GM23338 (cell line): ENCODE measurements at regions not wholly inside any gene's neighbourhood (a gene's known extent, or its start where the extent isn't known, plus 50 kb on each side); places are given as distances from the start of the nearest gene placed in this dataset.

Experiments used
- ATAC-seq: fragments of 200-7000 bp; cut with Tn5 transposase; 3 replicates; pipeline ENCODE4 v1.9.1; 2020
- DNase-seq: peaks from one replicate; pipeline ENCODE4 v3.0.0-alpha.2; 2015; ENCODE audit warnings: low spot score
- H2AFZ ChIP-seq: fragments of 200-600 bp; sonication (generic); 2 replicates; pipeline ENCODE4 v1.8.0; 2016; ENCODE audit warnings: antibody characterized with exemption, mild to moderate bottlenecking, moderate library complexity
- H3F3A ChIP-seq: fragments of 200-600 bp; sonication (generic); replicated peaks from 2 replicates; pipeline ENCODE4 v1.8.0; 2017; ENCODE audit warnings: antibody characterized with exemption, mixed run types, low read depth
- H3K27ac ChIP-seq: fragments of 200-600 bp; sonication (generic); 2 replicates; pipeline ENCODE4 v1.6.1; 2016; ENCODE audit warnings: low read depth
- H3K27me3 ChIP-seq: fragments of 200-600 bp; sonication (generic); 2 replicates; pipeline ENCODE4 v1.8.0; 2016; ENCODE audit warnings: mild to moderate bottlenecking, mixed run types, moderate library complexity; ENCODE audit not compliant: insufficient read depth
- H3K36me3 ChIP-seq: fragments of 200-600 bp; sonication (generic); 2 replicates; pipeline ENCODE4 v1.8.0; 2016; ENCODE audit warnings: mild to moderate bottlenecking; ENCODE audit not compliant: insufficient read depth
- H3K4me1 ChIP-seq: fragments of 200-600 bp; sonication (generic); 2 replicates; pipeline ENCODE4 v1.8.0; 2016; ENCODE audit warnings: mild to moderate bottlenecking, moderate library complexity; ENCODE audit not compliant: insufficient read depth
- H3K4me2 ChIP-seq: fragments of 200-600 bp; sonication (generic); 2 replicates; pipeline ENCODE4 v1.7.1; 2017; ENCODE audit warnings: mixed run types
- H3K4me3 ChIP-seq: fragments of 200-600 bp; sonication (generic); 2 replicates; pipeline ENCODE4 v1.6.1; 2016; ENCODE audit warnings: mixed run types
- H3K79me2 ChIP-seq: fragments of 200-600 bp; sonication (generic); replicated peaks from 2 replicates; pipeline ENCODE4 v1.8.0; 2017; ENCODE audit warnings: mild to moderate bottlenecking; ENCODE audit not compliant: insufficient read depth
- H3K9me2 ChIP-seq: fragments of 200-600 bp; sonication (generic); 2 replicates; pipeline ENCODE4 v1.8.0; 2017; ENCODE audit not compliant: insufficient read depth
- H4K20me1 ChIP-seq: fragments of 200-600 bp; sonication (generic); replicated peaks from 2 replicates; pipeline ENCODE4 v1.8.0; 2017; ENCODE audit warnings: mild to moderate bottlenecking; ENCODE audit not compliant: insufficient read depth
- H3K27ac Mint-ChIP-seq: 2 replicates; pipeline ENCODE4 v1.8.0; 2020; ENCODE audit warnings: inconsistent platforms, mild to moderate bottlenecking, moderate library complexity, mixed read lengths
- H3K27me3 Mint-ChIP-seq: 3 replicates; pipeline ENCODE4 v1.8.0; 2022; ENCODE audit warnings: low read depth, mild to moderate bottlenecking, moderate library complexity, mixed read lengths, inconsistent platforms; ENCODE audit not compliant: insufficient read depth, poor library complexity
- H3K36me3 Mint-ChIP-seq: 3 replicates; pipeline ENCODE4 v1.8.0; 2021; ENCODE audit warnings: low read depth, mild to moderate bottlenecking, inconsistent platforms, moderate library complexity, mixed read lengths
- H3K4me1 Mint-ChIP-seq: 3 replicates; pipeline ENCODE4 v1.8.0; 2020; ENCODE audit warnings: mild to moderate bottlenecking, inconsistent platforms, mixed read lengths
- H3K4me3 Mint-ChIP-seq: 3 replicates; pipeline ENCODE4 v1.8.0; 2021; ENCODE audit warnings: moderate library complexity, mild to moderate bottlenecking, inconsistent platforms, mixed read lengths
- H3K9me3 Mint-ChIP-seq: 3 replicates; pipeline ENCODE4 v1.8.0; 2020; ENCODE audit warnings: moderate library complexity, mild to moderate bottlenecking, inconsistent platforms, mixed read lengths
- CREB1 ChIP-seq: fragments of 250-450 bp; sonication (Bioruptor Pico); IDR thresholded peaks from 2 replicates; pipeline ENCODE4 v1.5.0; 2020; ENCODE audit warnings: low read depth, mild to moderate bottlenecking, moderate library complexity
- ETS1 ChIP-seq: IDR thresholded peaks from 2 replicates; pipeline ENCODE4 v1.6.1; 2016; ENCODE audit warnings: antibody characterized with exemption
- EZH2 ChIP-seq: fragments of 200-600 bp; sonication (generic); IDR thresholded peaks from one replicate; pipeline ENCODE4 v1.8.0; 2017; ENCODE audit warnings: antibody characterized with exemption, mild to moderate bottlenecking, low read depth; ENCODE audit not compliant: unreplicated experiment
- EZH2phosphoT487 ChIP-seq: fragments of 200-600 bp; sonication (generic); IDR thresholded peaks from one replicate; pipeline ENCODE4 v1.8.1; 2018; ENCODE audit warnings: antibody characterized with exemption; ENCODE audit not compliant: unreplicated experiment
- JUNB ChIP-seq: IDR thresholded peaks from one replicate; pipeline ENCODE4 v1.6.1; 2016; ENCODE audit warnings: antibody characterized with exemption; ENCODE audit not compliant: unreplicated experiment
- NANOG ChIP-seq: IDR thresholded peaks from 2 replicates; pipeline ENCODE4 v1.6.1; 2016; ENCODE audit warnings: antibody characterized with exemption, borderline replicate concordance
- POLR2AphosphoS5 ChIP-seq: IDR thresholded peaks from 2 replicates; pipeline ENCODE4 v1.6.1; 2016; ENCODE audit warnings: antibody characterized with exemption, low read depth
- REST ChIP-seq: IDR thresholded peaks from one replicate; pipeline ENCODE4 v1.6.1; 2018; ENCODE audit warnings: antibody characterized with exemption; ENCODE audit not compliant: unreplicated experiment
- STAT1 ChIP-seq: IDR thresholded peaks from one replicate; pipeline ENCODE4 v1.6.1; 2016; ENCODE audit warnings: antibody characterized with exemption; ENCODE audit not compliant: unreplicated experiment
- ZNF114 ChIP-seq: fragments of 250-450 bp; sonication (Bioruptor Pico); IDR thresholded peaks from 2 replicates; pipeline ENCODE4 v1.5.0; 2020; ENCODE audit warnings: mild to moderate bottlenecking, moderate library complexity
- ZNF331 ChIP-seq: fragments of 250-450 bp; sonication (Bioruptor Pico); IDR thresholded peaks from 2 replicates; pipeline ENCODE4 v1.5.0; 2020; ENCODE audit warnings: low read depth, mild to moderate bottlenecking, moderate library complexity
- TF ChIP-seq, protein P1 (sequence below), 2 experiments: fragments of 200-600 bp in 1 of 2; sonication (generic) in 1 of 2; conservative IDR thresholded peaks; 2 replicates each; pipeline versions ENCODE4 v1.5.1 to v1.6.1; 2016 to 2017; ENCODE audit warnings: antibody characterized with exemption in 2 of 2, low read depth in 2 of 2, mild to moderate bottlenecking in 2 of 2, moderate library complexity in 1 of 2
- TF ChIP-seq, protein P2 (sequence below): fragments of 250-450 bp; sonication (Bioruptor Pico); IDR thresholded peaks from 2 replicates; pipeline ENCODE4 v1.5.0; 2020; ENCODE audit warnings: mild to moderate bottlenecking, moderate library complexity

DNA sequence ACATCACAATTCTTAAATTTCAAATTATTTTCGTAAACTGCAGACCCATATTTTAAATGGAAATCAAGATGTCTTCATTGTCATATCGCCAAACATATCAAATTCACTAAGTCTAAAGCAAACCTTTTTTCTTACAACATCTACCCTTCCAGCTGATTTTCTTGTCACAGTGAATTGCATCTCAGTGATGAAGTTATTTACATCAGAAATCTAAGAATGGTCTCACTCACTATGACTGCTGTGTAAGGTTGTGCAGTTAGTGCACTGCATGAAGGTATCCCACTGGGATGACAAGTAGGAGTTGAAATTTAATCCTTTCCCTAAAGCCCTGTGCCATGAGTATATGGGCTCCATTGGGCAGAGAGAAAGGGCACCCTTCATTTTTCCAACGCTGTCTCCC is 399.4 kb upstream of the ITGA1 start:
- DNase-seq (no peak), ATAC-seq (no peak)
- Histone ChIP-seq H4K20me1 (no peaks in the 10 kb centered on the region), H3K4me3 (no peak overlapping the region), H3K4me2 (no peak overlapping the region), H3K27me3 (no peaks in the 10 kb centered on the region), H3K36me3 (no peaks in the 10 kb centered on the region), H3K9me2 (no peaks in the 10 kb centered on the region), H3K79me2 (no peaks in the 10 kb centered on the region), H3F3A (no peaks in the 10 kb centered on the region), H2AFZ (no peak overlapping the region), H3K4me1 (no peaks in the 10 kb centered on the region; the same call in 1 of the 2 replicates), H3K27ac (no peak overlapping the region)
- TF ChIP-seq CREB1 (CRISPR knock-in tag): no peak
- TF ChIP-seq ZNF331: no peak
- no peak for TF ChIP-seq EZH2
- TF ChIP-seq, protein P1, sequence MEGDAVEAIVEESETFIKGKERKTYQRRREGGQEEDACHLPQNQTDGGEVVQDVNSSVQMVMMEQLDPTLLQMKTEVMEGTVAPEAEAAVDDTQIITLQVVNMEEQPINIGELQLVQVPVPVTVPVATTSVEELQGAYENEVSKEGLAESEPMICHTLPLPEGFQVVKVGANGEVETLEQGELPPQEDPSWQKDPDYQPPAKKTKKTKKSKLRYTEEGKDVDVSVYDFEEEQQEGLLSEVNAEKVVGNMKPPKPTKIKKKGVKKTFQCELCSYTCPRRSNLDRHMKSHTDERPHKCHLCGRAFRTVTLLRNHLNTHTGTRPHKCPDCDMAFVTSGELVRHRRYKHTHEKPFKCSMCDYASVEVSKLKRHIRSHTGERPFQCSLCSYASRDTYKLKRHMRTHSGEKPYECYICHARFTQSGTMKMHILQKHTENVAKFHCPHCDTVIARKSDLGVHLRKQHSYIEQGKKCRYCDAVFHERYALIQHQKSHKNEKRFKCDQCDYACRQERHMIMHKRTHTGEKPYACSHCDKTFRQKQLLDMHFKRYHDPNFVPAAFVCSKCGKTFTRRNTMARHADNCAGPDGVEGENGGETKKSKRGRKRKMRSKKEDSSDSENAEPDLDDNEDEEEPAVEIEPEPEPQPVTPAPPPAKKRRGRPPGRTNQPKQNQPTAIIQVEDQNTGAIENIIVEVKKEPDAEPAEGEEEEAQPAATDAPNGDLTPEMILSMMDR (conservative IDR thresholded peaks at IDR 0.05; ENCODE audit: low read depth in 2 of 2): no peak
- no peak for TF ChIP-seq JUNB
- TF ChIP-seq, protein P2, sequence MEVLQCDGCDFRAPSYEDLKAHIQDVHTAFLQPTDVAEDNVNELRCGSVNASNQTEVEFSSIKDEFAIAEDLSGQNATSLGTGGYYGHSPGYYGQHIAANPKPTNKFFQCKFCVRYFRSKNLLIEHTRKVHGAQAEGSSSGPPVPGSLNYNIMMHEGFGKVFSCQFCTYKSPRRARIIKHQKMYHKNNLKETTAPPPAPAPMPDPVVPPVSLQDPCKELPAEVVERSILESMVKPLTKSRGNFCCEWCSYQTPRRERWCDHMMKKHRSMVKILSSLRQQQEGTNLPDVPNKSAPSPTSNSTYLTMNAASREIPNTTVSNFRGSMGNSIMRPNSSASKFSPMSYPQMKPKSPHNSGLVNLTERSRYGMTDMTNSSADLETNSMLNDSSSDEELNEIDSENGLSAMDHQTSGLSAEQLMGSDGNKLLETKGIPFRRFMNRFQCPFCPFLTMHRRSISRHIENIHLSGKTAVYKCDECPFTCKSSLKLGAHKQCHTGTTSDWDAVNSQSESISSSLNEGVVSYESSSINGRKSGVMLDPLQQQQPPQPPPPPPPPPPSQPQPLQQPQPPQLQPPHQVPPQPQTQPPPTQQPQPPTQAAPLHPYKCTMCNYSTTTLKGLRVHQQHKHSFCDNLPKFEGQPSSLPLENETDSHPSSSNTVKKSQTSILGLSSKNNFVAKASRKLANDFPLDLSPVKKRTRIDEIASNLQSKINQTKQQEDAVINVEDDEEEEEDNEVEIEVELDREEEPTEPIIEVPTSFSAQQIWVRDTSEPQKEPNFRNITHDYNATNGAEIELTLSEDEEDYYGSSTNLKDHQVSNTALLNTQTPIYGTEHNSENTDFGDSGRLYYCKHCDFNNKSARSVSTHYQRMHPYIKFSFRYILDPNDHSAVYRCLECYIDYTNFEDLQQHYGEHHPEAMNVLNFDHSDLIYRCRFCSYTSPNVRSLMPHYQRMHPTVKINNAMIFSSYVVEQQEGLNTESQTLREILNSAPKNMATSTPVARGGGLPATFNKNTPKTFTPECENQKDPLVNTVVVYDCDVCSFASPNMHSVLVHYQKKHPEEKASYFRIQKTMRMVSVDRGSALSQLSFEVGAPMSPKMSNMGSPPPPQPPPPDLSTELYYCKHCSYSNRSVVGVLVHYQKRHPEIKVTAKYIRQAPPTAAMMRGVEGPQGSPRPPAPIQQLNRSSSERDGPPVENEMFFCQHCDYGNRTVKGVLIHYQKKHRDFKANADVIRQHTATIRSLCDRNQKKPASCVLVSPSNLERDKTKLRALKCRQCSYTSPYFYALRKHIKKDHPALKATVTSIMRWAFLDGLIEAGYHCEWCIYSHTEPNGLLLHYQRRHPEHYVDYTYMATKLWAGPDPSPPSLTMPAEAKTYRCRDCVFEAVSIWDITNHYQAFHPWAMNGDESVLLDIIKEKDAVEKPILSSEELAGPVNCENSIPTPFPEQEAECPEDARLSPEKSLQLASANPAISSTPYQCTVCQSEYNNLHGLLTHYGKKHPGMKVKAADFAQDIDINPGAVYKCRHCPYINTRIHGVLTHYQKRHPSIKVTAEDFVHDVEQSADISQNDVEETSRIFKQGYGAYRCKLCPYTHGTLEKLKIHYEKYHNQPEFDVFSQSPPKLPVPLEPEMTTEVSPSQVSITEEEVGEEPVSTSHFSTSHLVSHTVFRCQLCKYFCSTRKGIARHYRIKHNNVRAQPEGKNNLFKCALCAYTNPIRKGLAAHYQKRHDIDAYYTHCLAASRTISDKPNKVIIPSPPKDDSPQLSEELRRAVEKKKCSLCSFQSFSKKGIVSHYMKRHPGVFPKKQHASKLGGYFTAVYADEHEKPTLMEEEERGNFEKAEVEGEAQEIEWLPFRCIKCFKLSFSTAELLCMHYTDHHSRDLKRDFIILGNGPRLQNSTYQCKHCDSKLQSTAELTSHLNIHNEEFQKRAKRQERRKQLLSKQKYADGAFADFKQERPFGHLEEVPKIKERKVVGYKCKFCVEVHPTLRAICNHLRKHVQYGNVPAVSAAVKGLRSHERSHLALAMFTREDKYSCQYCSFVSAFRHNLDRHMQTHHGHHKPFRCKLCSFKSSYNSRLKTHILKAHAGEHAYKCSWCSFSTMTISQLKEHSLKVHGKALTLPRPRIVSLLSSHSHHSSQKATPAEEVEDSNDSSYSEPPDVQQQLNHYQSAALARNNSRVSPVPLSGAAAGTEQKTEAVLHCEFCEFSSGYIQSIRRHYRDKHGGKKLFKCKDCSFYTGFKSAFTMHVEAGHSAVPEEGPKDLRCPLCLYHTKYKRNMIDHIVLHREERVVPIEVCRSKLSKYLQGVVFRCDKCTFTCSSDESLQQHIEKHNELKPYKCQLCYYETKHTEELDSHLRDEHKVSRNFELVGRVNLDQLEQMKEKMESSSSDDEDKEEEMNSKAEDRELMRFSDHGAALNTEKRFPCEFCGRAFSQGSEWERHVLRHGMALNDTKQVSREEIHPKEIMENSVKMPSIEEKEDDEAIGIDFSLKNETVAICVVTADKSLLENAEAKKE: no peak
- TF ChIP-seq STAT1: no peak
- TF ChIP-seq ETS1: no peak
- TF ChIP-seq ZNF114 (CRISPR knock-in tag): no peak
- no peak for TF ChIP-seq REST
- TF ChIP-seq EZH2phosphoT487: no peak
- TF ChIP-seq POLR2AphosphoS5: no peak
- no peak for TF ChIP-seq NANOG
- Mint-ChIP-seq H3K4me1 (peaks cover 4% of the 10 kb centered on the region; the same call in 2 of the 3 replicates), H3K9me3 (no peaks in the 10 kb centered on the region), H3K4me3 (no peak overlapping the region), H3K36me3 (no peaks in the 10 kb centered on the region), H3K27me3 (peaks cover 3% of the 10 kb centered on the region), H3K27ac (no peak overlapping the region)
